ENCODE measurements at regions not wholly inside any gene's neighbourhood (a gene's known extent, or its start where the extent isn't known, plus 50 kb on each side); places are given as distances from the start of the nearest gene placed in this dataset.
"Not testable (repeated sequence)": the region's sequence is repeated elsewhere in the genome, so short reads cannot be mapped to it uniquely, and the experiment has no call there.

- no peak overlapping the region for H3K4me3 ChIP-seq (ENCODE audit: low read length, poor library complexity, severe bottlenecking)
- no peak overlapping the region for H2AFZ ChIP-seq (ENCODE audit: low read length)
- H3F3A ChIP-seq (ENCODE audit: low read depth) = no peaks in the 10 kb centered on the region
- no peaks in the 10 kb centered on the region for H3K9me3 ChIP-seq (ENCODE audit: insufficient read depth, low read depth, low read length)
- H3K9me2 ChIP-seq (replicated peaks; ENCODE audit: low read depth, low read length) = no peaks in the 10 kb centered on the region
- no peaks in the 10 kb centered on the region for H3K79me2 ChIP-seq (ENCODE audit: insufficient read depth, low read length)
- H3K27me3 ChIP-seq (ENCODE audit: insufficient read depth, low read length, poor library complexity, severe bottlenecking) = no peaks in the 10 kb centered on the region
- TF ChIP-seq, protein P1, sequence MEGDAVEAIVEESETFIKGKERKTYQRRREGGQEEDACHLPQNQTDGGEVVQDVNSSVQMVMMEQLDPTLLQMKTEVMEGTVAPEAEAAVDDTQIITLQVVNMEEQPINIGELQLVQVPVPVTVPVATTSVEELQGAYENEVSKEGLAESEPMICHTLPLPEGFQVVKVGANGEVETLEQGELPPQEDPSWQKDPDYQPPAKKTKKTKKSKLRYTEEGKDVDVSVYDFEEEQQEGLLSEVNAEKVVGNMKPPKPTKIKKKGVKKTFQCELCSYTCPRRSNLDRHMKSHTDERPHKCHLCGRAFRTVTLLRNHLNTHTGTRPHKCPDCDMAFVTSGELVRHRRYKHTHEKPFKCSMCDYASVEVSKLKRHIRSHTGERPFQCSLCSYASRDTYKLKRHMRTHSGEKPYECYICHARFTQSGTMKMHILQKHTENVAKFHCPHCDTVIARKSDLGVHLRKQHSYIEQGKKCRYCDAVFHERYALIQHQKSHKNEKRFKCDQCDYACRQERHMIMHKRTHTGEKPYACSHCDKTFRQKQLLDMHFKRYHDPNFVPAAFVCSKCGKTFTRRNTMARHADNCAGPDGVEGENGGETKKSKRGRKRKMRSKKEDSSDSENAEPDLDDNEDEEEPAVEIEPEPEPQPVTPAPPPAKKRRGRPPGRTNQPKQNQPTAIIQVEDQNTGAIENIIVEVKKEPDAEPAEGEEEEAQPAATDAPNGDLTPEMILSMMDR (conservative IDR thresholded peaks at IDR 0.05; ENCODE audit: low read length) = no peak
- no peak for TF ChIP-seq EZH2phosphoT487 (IDR thresholded peaks at IDR 0.05; ENCODE audit: borderline replicate concordance)
- H3K4me1 ChIP-seq (ENCODE audit: insufficient read depth, low read length, poor library complexity, severe bottlenecking) = peaks cover 10% of the 10 kb centered on the region
- H4K20me1 ChIP-seq (ENCODE audit: insufficient read depth, low read length, poor library complexity, severe bottlenecking) = no peaks in the 10 kb centered on the region
- no peaks in the 10 kb centered on the region for H3K36me3 ChIP-seq (ENCODE audit: insufficient read depth, low read length)
- no peak overlapping the region for H3K9ac ChIP-seq (ENCODE audit: low read depth, low read length, poor library complexity, severe bottlenecking)
- H3K4me2 ChIP-seq (ENCODE audit: low read depth, low read length, poor library complexity, severe bottlenecking) = no peak overlapping the region
Measured at GRCh38 chr20:47974234-47974878, 189.1 kb upstream of the SULF2 start.

- TF ChIP-seq, protein P1 (conservative IDR thresholded peaks at IDR 0.05; ENCODE audit: low read length) = no peak
- no peak for TF ChIP-seq EZH2phosphoT487 (IDR thresholded peaks at IDR 0.05; ENCODE audit: borderline replicate concordance)
- no peaks in the 10 kb centered on the region for H3K9me2 ChIP-seq (replicated peaks; ENCODE audit: low read depth, low read length)
- no peaks in the 10 kb centered on the region for H3K36me3 ChIP-seq (ENCODE audit: insufficient read depth, low read length)
- no peak overlapping the region for H3K4me3 ChIP-seq (ENCODE audit: low read length, poor library complexity, severe bottlenecking)
- H3K4me1 ChIP-seq (ENCODE audit: insufficient read depth, low read length, poor library complexity, severe bottlenecking) = peaks cover 6% of the 10 kb centered on the region
- no peak overlapping the region for H3K4me2 ChIP-seq (ENCODE audit: low read depth, low read length, poor library complexity, severe bottlenecking)
- no peaks in the 10 kb centered on the region for H3K27me3 ChIP-seq (ENCODE audit: insufficient read depth, low read length, poor library complexity, severe bottlenecking)
- H3K9ac ChIP-seq (ENCODE audit: low read depth, low read length, poor library complexity, severe bottlenecking) = no peak overlapping the region
- H3K79me2 ChIP-seq (ENCODE audit: insufficient read depth, low read length) = no peaks in the 10 kb centered on the region
- no peak overlapping the region for H2AFZ ChIP-seq (ENCODE audit: low read length)
- no peaks in the 10 kb centered on the region for H3K9me3 ChIP-seq (ENCODE audit: insufficient read depth, low read depth, low read length)
- no peaks in the 10 kb centered on the region for H3F3A ChIP-seq (ENCODE audit: low read depth)
- H4K20me1 ChIP-seq (ENCODE audit: insufficient read depth, low read length, poor library complexity, severe bottlenecking) = no peaks in the 10 kb centered on the region
Measured at GRCh38 chr20:47973519-47974233, 188.4 kb upstream of the SULF2 start.

- Histone ChIP-seq H3K4me2 (ENCODE audit: low read depth, low read length, poor library complexity, severe bottlenecking) (no peak overlapping the region), H3K9me3 (ENCODE audit: insufficient read depth, low read depth, low read length) (no peaks in the 10 kb centered on the region), H3K27me3 (ENCODE audit: insufficient read depth, low read length, poor library complexity, severe bottlenecking) (no peaks in the 10 kb centered on the region), H3K36me3 (ENCODE audit: insufficient read depth, low read length) (no peaks in the 10 kb centered on the region), H2AFZ (ENCODE audit: low read length) (no peak overlapping the region), H3K4me3 (ENCODE audit: low read length, poor library complexity, severe bottlenecking) (no peak overlapping the region), H3K79me2 (ENCODE audit: insufficient read depth, low read length) (no peaks in the 10 kb centered on the region), H3K9me2 (replicated peaks; ENCODE audit: low read depth, low read length) (no peaks in the 10 kb centered on the region), H3K4me1 (ENCODE audit: insufficient read depth, low read length, poor library complexity, severe bottlenecking) (peaks cover 6% of the 10 kb centered on the region), H4K20me1 (ENCODE audit: insufficient read depth, low read length, poor library complexity, severe bottlenecking) (no peaks in the 10 kb centered on the region), H3F3A (ENCODE audit: low read depth) (no peaks in the 10 kb centered on the region), H3K9ac (ENCODE audit: low read depth, low read length, poor library complexity, severe bottlenecking) (no peak overlapping the region)
- no peak for TF ChIP-seq EZH2phosphoT487 (IDR thresholded peaks at IDR 0.05; ENCODE audit: borderline replicate concordance)
- TF ChIP-seq, protein P1 (conservative IDR thresholded peaks at IDR 0.05; ENCODE audit: low read length) = no peak
Measured at GRCh38 chr20:47972916-47973309, 187.6 kb upstream of the SULF2 start.

DNA sequence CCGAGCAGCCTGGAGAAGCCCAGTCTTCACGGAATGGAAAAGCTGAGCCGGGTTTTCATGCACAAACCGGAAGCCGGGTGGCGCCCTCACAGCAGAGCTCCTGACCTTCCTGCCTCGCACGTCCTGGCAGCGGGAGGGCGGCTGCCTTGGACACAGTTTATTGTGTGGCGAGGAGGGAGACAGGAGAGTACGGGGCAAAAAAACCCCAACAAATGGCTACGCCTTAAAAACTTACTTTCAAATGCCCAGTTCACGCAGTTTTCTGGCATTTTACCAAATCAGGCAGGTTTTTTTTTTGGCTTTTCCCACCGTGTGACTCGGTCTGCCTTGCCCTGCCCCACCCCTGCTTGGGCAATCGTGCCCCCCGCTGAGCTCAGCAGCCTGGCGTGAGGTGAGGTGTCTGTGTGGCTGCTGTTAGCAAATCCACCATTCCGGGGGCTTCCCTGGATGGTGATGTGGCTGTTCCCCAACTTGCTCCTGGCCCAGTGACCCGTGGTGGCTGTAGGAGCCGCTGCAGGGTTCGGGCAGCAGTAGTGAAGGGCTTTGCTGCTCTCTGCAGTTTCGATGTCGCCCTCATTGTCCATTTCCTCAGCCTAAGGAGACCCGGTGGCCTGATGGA, 187.1 kb upstream of the SULF2 start:
- not testable (repeated sequence) for H3K27me3 ChIP-seq (ENCODE audit: insufficient read depth, low read length, poor library complexity, severe bottlenecking); H3K4me1 ChIP-seq (ENCODE audit: insufficient read depth, low read length, poor library complexity, severe bottlenecking); H3K79me2 ChIP-seq (ENCODE audit: insufficient read depth, low read length); H2AFZ ChIP-seq (ENCODE audit: low read length); H3K9ac ChIP-seq (ENCODE audit: low read depth, low read length, poor library complexity, severe bottlenecking); H3K9me2 ChIP-seq (replicated peaks; ENCODE audit: low read depth, low read length); H3K9me3 ChIP-seq (ENCODE audit: insufficient read depth, low read depth, low read length); H3K4me2 ChIP-seq (ENCODE audit: low read depth, low read length, poor library complexity, severe bottlenecking); H3K4me3 ChIP-seq (ENCODE audit: low read length, poor library complexity, severe bottlenecking); H4K20me1 ChIP-seq (ENCODE audit: insufficient read depth, low read length, poor library complexity, severe bottlenecking); H3F3A ChIP-seq (ENCODE audit: low read depth); H3K36me3 ChIP-seq (ENCODE audit: insufficient read depth, low read length)
